ENCODE measurements at regions not wholly inside any gene's neighbourhood (a gene's known extent, or its start where the extent isn't known, plus 50 kb on each side); places are given as distances from the start of the nearest gene placed in this dataset.

- TF ChIP-seq EZH2phosphoT487 (IDR thresholded peaks at IDR 0.05; ENCODE audit: borderline replicate concordance, low read length) = no peak
- no peak for TF ChIP-seq CTCF (IDR thresholded peaks at IDR 0.05; ENCODE audit: low read depth, low read length, poor library complexity, severe bottlenecking)
- Histone ChIP-seq H3K27me3 (ENCODE audit: control insufficient read depth, low read length) (no peaks in the 10 kb centered on the region), H3K27ac (ENCODE audit: low read depth, low read length) (no peak overlapping the region), H4K20me1 (ENCODE audit: control insufficient read depth, insufficient read depth, low read depth, low read length) (no peaks in the 10 kb centered on the region), H3K79me2 (ENCODE audit: control insufficient read depth, low read length) (no peaks in the 10 kb centered on the region), H3K4me1 (ENCODE audit: control insufficient read depth, low read length) (no peaks in the 10 kb centered on the region), H3K9me3 (ENCODE audit: control insufficient read depth, insufficient read depth, low read length) (no peaks in the 10 kb centered on the region), H3K4me2 (ENCODE audit: low read length) (no peak overlapping the region), H3K4me3 (ENCODE audit: low read length) (no peak overlapping the region), H3K36me3 (ENCODE audit: control insufficient read depth, low read length) (no peaks in the 10 kb centered on the region), H3K9me2 (replicated peaks; ENCODE audit: control insufficient read depth, low read length) (no peaks in the 10 kb centered on the region), H3F3A (ENCODE audit: control insufficient read depth, insufficient read depth) (no peaks in the 10 kb centered on the region)
Measured at GRCh38 chr18:22473366-22473765, 55.7 kb upstream of the CTAGE1 start.

GRCh38 chr18:22475426-22476100, 57.8 kb upstream of the CTAGE1 start:
- no peak overlapping the region for H3K4me3 ChIP-seq (ENCODE audit: low read length)
- no peak overlapping the region for H3K4me2 ChIP-seq (ENCODE audit: low read length)
- H3K27me3 ChIP-seq (ENCODE audit: control insufficient read depth, low read length) = no peaks in the 10 kb centered on the region
- TF ChIP-seq CTCF (IDR thresholded peaks at IDR 0.05; ENCODE audit: low read depth, low read length, poor library complexity, severe bottlenecking) = no peak
- no peak for TF ChIP-seq EZH2phosphoT487 (IDR thresholded peaks at IDR 0.05; ENCODE audit: borderline replicate concordance, low read length)
- H4K20me1 ChIP-seq (ENCODE audit: control insufficient read depth, insufficient read depth, low read depth, low read length) = no peaks in the 10 kb centered on the region
- no peak overlapping the region for H3K27ac ChIP-seq (ENCODE audit: low read depth, low read length)
- no peaks in the 10 kb centered on the region for H3K79me2 ChIP-seq (ENCODE audit: control insufficient read depth, low read length)
- no peaks in the 10 kb centered on the region for H3K9me3 ChIP-seq (ENCODE audit: control insufficient read depth, insufficient read depth, low read length)
- no peaks in the 10 kb centered on the region for H3K9me2 ChIP-seq (replicated peaks; ENCODE audit: control insufficient read depth, low read length)
- no peaks in the 10 kb centered on the region for H3K36me3 ChIP-seq (ENCODE audit: control insufficient read depth, low read length)
- no peaks in the 10 kb centered on the region for H3F3A ChIP-seq (ENCODE audit: control insufficient read depth, insufficient read depth)
- no peaks in the 10 kb centered on the region for H3K4me1 ChIP-seq (ENCODE audit: control insufficient read depth, low read length)

GRCh38 chr18:22477222-22477621, 59.5 kb upstream of the CTAGE1 start:
- Histone ChIP-seq H3K9me2 (replicated peaks; ENCODE audit: control insufficient read depth, low read length) (no peaks in the 10 kb centered on the region), H3K4me1 (ENCODE audit: control insufficient read depth, low read length) (no peaks in the 10 kb centered on the region), H3K4me2 (ENCODE audit: low read length) (no peak overlapping the region), H3F3A (ENCODE audit: control insufficient read depth, insufficient read depth) (no peaks in the 10 kb centered on the region), H3K4me3 (ENCODE audit: low read length) (no peak overlapping the region), H3K27me3 (ENCODE audit: control insufficient read depth, low read length) (no peaks in the 10 kb centered on the region), H4K20me1 (ENCODE audit: control insufficient read depth, insufficient read depth, low read depth, low read length) (no peaks in the 10 kb centered on the region), H3K36me3 (ENCODE audit: control insufficient read depth, low read length) (no peaks in the 10 kb centered on the region), H3K79me2 (ENCODE audit: control insufficient read depth, low read length) (no peaks in the 10 kb centered on the region), H3K9me3 (ENCODE audit: control insufficient read depth, insufficient read depth, low read length) (no peaks in the 10 kb centered on the region), H3K27ac (ENCODE audit: low read depth, low read length) (no peak overlapping the region)
- TF ChIP-seq CTCF (IDR thresholded peaks at IDR 0.05; ENCODE audit: low read depth, low read length, poor library complexity, severe bottlenecking) = no peak
- no peak for TF ChIP-seq EZH2phosphoT487 (IDR thresholded peaks at IDR 0.05; ENCODE audit: borderline replicate concordance, low read length)

All from DOHH2 (cell line).